HG03520 (cell line): ENCODE measurements at regions not wholly inside any gene's neighbourhood (a gene's known extent, or its start where the extent isn't known, plus 50 kb on each side); places are given as distances from the start of the nearest gene placed in this dataset.
"Not testable (repeated sequence)": the region's sequence is repeated elsewhere in the genome, so short reads cannot be mapped to it uniquely, and the experiment has no call there.

ENCODE experiments used
- ATAC-seq: cut with Tn5 transposase; IDR thresholded peaks from one replicate; pipeline ENCODE4 v1.9.1; 2021; ENCODE audit warnings: mild to moderate bottlenecking, moderate library complexity; ENCODE audit not compliant: unreplicated experiment

DNA sequence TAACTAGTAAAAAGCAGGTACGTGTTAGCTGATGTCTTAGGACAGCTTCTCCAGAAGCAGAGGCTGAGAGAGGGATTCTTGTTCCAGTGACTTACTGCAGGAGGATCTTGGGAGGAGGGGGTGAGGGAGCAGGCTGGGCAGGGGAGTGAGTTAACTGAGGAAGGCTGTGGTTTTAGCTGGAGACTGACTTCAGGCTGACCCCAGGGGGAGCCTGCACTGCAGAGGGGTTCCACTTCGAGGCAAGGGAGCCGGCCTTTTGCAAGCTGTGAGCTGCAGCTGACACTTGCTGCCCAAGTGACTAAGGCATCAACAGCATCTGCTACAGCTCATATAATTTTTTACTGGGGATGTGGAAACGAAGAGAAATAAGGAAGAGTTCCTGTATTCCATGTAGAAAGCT lies 50.4 kb upstream of the SOD1 start:
- no peak for ATAC-seq

DNA sequence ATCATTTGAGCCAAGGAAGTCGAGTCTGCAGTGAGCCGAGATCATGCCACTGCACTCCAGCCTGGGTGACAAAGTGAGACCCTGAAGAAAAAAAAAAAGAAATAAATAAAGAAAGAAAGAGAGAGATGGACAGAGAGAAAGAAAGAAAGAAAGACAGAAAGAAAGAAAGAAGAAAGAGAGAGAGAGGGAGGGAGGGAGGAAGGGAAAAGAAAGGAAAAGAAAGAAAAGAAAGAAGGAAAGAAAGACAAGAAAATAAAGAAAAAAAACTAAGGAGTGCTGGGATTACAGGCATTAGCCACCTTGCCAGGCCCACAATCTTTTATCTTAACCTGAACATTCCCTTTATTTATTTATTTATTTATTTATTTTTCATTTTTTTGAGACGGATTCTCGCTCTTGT lies 51.7 kb upstream of the SOD1 start:
- ATAC-seq: no peak

- no peak for ATAC-seq
Observed at GRCh38 chr21:31606081-31606874, 53.2 kb upstream of the SOD1 start.

GRCh38 chr21:31604591-31605190 lies 54.8 kb upstream of the SOD1 start:
- no peak for ATAC-seq

DNA sequence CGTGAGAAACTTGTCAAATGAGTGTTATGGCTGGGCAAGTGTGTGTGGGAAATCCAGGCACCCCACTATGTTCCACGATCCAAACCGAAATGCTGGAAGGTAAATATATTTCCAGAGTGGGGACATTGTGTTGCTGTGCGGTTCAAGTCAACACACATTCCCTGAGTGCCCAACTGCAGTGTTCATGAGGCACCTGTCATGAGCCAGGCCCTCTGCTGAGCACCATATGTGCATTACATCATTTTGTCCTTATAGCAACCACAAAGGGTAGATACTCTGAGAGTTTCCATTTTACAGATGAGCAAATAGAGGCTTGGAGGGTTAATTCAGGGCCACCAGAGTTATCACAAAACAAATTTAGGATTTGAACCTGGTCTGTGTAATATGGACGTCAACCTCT lies 59.9 kb upstream of the SOD1 start:
- no peak for ATAC-seq

- no peak for ATAC-seq
Observed at GRCh38 chr21:31599013-31599412, 60.5 kb upstream of the SOD1 start.

- ATAC-seq: no peak
Observed at GRCh38 chr21:31597683-31598082, 61.8 kb upstream of the SOD1 start.

DNA sequence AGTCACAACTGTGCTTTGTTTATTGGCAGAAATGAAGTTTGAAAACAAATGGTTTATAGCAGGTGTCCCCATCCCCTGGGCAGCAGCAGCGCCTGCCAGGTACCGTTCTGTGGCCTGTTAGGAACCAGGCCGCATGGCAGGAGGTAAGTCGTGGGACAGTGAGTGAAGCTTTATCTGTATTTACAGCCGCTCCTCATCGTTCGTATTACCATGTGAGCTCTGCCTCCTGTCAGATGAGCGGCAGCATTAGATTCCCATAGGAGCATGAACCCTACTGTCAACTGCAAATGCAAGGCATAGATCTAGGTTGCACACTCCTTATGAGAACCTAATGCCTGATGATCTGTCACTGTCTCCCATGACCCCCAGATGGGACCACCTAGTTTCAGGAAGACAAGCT lies 63.4 kb upstream of the SOD1 start:
- ATAC-seq: no peak

DNA sequence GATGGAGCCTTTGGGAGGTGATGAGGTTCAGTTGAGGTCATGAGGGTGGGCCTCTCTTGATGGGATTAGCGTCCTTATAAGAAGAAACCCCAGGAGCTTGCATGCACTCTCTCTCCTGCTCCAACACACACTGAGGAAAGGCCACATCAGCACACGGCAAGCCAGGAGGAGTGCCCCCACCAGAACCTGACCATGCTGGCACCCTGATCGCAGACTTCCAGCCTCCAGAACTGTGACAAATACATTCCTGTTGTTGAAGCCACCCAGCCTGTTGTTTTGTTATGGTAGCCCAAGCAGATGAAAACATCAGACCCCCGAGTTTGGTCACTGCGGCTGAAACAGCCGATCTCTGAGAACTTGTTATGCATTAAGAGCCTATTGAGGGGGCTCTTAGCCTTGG lies 64.8 kb upstream of the SOD1 start:
- ATAC-seq: no peak

GRCh38 chr21:31594279-31594678 lies 65.2 kb upstream of the SOD1 start:
- ATAC-seq: no peak

DNA sequence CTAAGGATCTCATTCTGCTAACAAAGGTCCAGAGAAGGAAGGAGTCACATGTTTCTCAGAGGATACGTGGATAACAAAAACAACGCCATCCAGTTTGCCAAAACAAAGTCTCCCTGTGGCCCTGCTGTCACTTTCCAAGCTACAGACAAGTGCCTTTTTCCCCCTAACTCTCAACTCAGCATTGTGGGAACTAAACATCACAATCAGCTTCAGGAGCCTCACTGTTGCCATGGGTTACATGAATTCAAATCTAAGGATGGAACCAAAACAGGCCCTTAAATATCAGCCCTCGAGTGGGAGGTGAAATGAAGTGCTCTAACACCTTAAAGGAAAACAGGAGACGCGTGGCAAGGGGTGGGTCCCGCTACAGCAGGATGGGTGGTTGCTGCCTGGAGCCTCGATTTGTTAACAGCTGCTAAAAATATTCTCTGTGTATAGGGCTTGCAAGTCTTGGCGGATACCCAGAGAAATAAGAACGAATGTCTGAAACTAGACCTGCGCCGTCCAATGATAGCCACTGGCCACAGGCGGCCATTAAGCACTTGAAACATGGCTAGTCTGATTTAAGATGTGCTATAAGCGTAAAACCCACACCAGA lies 66.4 kb upstream of the SOD1 start:
- no peak for ATAC-seq

GRCh38 chr21:31592516-31592915 lies 67.0 kb upstream of the SOD1 start:
- no peak for ATAC-seq

- ATAC-seq: no peak
Observed at GRCh38 chr21:31589820-31590219, 69.7 kb upstream of the SOD1 start.

- ATAC-seq: no peak
Observed at GRCh38 chr21:31586118-31586517, 73.4 kb upstream of the SOD1 start.

- not testable (repeated sequence) for ATAC-seq
Observed at GRCh38 chr21:31583937-31584336, 75.6 kb upstream of the SOD1 start.

GRCh38 chr21:31583498-31583897 lies 76.0 kb upstream of the SOD1 start:
- no peak for ATAC-seq

- ATAC-seq: no peak
Observed at GRCh38 chr21:31580866-31581276, 78.6 kb upstream of the SOD1 start.

GRCh38 chr21:31577271-31577670 lies 82.2 kb upstream of the SOD1 start:
- no peak for ATAC-seq

DNA sequence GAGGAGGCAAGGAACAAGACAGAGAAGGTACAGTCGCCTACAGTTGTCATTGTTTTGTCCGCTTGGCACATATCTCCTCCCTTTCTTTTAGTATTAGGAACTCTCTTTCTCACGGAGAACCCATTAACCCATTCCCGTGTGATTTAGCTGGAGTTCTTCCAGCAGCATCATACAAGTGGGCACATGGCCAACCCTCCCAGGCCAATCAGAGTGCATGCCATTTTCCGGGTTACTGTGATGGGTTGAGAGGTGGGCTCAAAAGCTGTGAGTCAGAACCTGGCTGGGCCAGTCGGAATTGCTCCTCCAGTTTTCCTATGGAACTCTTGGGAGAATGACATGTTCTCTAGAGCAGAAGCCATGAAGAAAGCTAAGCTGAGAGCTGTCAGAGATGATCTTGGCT lies 83.1 kb upstream of the SOD1 start:
- ATAC-seq: no peak

DNA sequence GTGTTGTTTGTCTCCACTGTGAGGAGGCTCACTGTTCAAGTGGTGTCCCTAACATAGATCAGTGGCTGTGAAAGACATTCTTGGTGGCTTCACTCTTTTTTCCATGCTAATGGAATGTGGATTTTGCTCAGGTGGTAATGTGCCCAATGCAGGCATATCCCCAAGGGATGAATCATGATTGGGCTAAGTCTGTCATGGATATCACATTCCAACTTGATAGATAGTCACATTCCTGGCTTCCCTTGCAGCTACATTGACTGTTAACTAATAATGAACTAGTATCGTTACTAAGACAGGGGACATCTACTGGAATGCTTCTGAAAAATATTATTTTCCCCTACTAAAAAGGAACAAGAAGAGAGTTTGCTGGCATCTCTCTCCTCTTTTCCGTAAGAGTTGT lies 86.3 kb upstream of the SOD1 start:
- no peak for ATAC-seq

GRCh38 chr21:31571879-31572278 lies 87.6 kb upstream of the SOD1 start:
- ATAC-seq: no peak

DNA sequence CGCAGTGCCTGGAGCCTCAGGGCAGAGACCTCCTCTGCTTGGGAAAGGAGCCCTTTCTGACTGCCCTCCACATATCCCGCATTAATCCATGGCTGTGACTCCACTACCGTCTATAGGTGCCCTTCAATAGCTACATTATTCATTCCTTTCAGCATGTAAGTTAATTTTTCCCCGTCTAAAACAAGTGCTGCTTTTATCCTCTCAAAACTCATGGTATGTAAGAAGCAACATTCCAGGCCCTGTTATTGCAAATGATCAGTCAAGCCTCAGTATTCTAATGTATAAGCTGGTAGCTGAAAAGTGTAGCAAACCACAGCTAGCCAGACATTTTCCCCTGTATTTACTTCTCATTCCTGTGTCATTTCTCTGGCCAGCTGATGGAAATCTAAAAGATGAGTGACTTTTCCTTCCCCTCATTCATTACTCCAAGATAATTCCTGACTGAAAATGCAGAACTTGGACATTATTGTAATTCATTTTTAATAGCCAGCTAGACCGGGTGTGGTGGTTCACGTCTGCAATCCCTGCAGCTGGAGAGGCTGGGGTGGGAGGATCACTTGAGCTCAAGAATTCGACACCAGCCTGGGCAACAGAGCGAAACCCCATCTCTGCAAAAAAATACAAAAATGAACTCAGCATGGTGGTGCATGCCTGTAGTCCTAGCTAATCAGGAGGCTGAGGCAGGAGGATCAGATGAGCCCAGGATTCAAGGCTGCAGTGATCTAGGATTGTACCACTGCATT lies 88.5 kb upstream of the SOD1 start:
- no peak for ATAC-seq
